GM18507 (cell line): ENCODE measurements at regions not wholly inside any gene's neighbourhood (a gene's known extent, or its start where the extent isn't known, plus 50 kb on each side); places are given as distances from the start of the nearest gene placed in this dataset.
A peak's percentile ranks its signal among the peaks of the same experiment; 100 is the strongest.

ENCODE experiments used
- DNase-seq: peaks from one replicate; pipeline ENCODE4 v3.0.0; 2011; ENCODE audit warnings: low read depth; ENCODE audit not compliant: insufficient read length; ENCODE audit errors: extremely low spot score
- FAIRE-seq: peaks from 2 replicates; lab custom pipeline; 2011; peaks lifted over from hg19 to GRCh38; lab: Jason Lieb, UNC

DNA sequence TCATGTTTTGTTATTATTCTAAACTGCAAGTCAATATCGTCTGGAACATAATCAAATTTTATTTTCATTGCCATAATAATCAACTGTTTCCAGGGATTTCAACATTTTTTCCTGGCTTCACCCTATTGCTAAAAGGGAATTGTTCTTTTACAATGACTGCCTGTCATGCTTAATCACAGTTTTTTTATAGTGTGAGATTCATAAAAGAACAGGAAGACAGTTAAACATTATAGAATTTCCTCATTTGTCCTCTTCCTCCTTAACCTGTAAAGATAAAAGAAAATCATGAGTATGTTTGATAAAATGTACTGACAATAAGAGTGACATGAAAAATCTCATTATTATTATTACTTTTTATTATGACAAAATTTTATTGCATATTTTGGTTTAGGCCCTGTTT lies 73.3 kb upstream of the CENPW start:
- DNase-seq (no peak), FAIRE-seq (no peak)

DNA sequence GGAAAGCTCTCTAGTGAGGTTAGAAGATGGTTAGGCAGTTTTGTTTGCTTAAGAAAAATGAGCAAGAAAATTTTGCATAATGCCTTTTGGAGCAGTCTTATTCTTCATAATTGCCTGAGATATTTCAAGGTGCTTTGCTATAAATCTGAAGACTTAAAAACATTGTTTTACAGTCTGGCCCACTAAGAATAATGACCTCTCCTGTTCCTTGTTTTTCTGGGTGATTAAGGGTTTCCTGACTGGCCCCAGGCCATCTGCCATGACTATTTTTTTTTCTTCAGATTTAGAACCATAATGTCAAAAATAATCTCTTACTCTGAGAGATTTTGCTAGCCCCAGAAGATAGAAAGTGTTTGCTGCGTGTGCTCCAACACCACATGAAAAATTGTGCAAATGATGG lies 72.3 kb upstream of the CENPW start:
- FAIRE-seq: no peak
- DNase-seq: no peak

DNA sequence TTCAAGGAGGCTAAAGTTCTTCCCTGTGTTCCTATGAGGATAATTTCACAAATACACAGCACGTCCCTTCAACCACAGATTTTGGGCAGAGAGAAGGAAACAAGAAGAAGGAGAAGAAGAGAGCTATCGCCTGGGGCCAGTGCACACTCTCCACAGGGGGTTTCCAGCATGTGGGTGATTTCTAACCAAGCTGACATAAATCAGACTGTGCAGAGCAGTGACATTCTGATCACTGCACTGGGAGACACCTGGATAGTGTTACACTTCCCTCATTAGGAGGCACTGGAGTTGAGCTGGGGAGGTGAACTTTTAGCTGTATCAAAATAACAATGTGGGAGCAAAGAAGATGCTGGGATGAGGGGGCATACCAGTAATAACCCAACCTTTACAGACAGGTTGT lies 71.8 kb upstream of the CENPW start:
- DNase-seq (peak; percentile 5), FAIRE-seq (peak; percentile 46)

DNA sequence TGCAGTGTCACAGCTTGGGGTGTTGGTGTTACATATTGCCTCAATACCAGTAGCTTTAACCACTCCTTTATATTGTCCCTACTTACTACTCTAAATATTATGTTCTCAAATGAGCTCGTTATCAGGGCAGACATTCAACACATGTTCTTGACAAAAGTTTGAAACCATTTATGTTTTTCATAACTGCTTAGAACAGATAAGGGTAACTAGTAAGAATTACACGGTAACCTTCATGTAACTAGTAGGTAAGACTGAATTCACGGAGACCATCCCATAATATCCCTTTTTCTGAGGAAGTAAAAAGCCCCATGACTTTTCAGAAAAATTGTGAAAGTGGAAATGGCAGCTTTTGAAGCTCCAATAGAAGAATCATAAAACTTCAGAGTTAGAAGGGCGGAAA lies 59.6 kb upstream of the CENPW start:
- FAIRE-seq (no peak), DNase-seq (no peak)

DNA sequence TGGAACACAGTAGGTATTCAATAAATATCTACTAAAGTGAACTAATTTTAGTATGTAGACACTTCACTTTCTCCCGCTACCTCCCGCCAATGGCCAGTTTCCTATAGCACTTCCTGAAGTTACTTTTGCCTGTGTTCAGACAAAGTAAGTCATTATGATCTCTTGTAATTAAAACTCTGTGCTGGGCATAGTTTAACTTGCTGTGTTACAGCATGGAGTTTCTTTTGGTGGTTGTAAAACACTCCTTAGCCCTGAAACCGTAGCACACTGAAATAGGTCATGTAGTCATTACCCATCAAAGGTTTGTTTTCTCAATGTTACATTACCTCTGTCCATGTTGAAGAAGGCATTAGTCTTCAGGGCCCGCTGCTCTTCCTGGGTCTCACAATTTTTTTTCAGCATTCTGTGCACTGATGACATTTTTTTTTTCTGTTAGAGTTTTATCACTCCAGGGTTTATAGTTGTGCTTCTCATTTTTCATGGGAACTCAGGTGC lies 54.0 kb upstream of the CENPW start:
- DNase-seq (no peak), FAIRE-seq (no peak)
